Panc1 (cell line): ENCODE measurements at regions not wholly inside any gene's neighbourhood (a gene's known extent, or its start where the extent isn't known, plus 50 kb on each side); places are given as distances from the start of the nearest gene placed in this dataset.

Experiments
- CTCF ChIP-seq: fragments of 450-650 bp; IDR thresholded peaks from 2 replicates; pipeline ENCODE4 v1.5.1; 2017; ENCODE audit warnings: mild to moderate bottlenecking
- POLR2AphosphoS5 ChIP-seq: IDR thresholded peaks from 2 replicates; pipeline ENCODE4 v1.6.1; 2012; ENCODE audit warnings: mild to moderate bottlenecking, low read depth, low read length, moderate library complexity
- REST ChIP-seq, 2 experiments: IDR thresholded peaks; 2 replicates each; pipeline ENCODE4 v1.6.1; 2011 to 2012; ENCODE audit warnings: low read depth in 2 of 2, control low read depth in 1 of 2, low read length in 1 of 2, mild to moderate bottlenecking in 1 of 2, moderate library complexity in 1 of 2; ENCODE audit not compliant: insufficient read depth in 1 of 2
- SIN3A ChIP-seq: IDR thresholded peaks from 2 replicates; pipeline ENCODE4 v1.6.1; 2012; ENCODE audit warnings: low read depth, mild to moderate bottlenecking, low read length, moderate library complexity, borderline replicate concordance; ENCODE audit not compliant: insufficient read depth
- TCF7L2 ChIP-seq: IDR thresholded peaks from 2 replicates; pipeline ENCODE4 v1.6.1; 2011; ENCODE audit warnings: mild to moderate bottlenecking, low read depth, low read length, inconsistent platforms

- TF ChIP-seq CTCF (no peak), SIN3A (no peak), REST (IDR thresholded peaks at IDR 0.05; ENCODE audit: insufficient read depth in 1 of 2, low read depth in 2 of 2, low read length in 1 of 2) (no peak), POLR2AphosphoS5 (no peak), TCF7L2 (no peak)
These were observed 69.1 kb upstream of the LOC128125822 start for GRCh38 chr6:63503199-63503598.
